ENCODE measurements at regions not wholly inside any gene's neighbourhood (a gene's known extent, or its start where the extent isn't known, plus 50 kb on each side); places are given as distances from the start of the nearest gene placed in this dataset.

DNA sequence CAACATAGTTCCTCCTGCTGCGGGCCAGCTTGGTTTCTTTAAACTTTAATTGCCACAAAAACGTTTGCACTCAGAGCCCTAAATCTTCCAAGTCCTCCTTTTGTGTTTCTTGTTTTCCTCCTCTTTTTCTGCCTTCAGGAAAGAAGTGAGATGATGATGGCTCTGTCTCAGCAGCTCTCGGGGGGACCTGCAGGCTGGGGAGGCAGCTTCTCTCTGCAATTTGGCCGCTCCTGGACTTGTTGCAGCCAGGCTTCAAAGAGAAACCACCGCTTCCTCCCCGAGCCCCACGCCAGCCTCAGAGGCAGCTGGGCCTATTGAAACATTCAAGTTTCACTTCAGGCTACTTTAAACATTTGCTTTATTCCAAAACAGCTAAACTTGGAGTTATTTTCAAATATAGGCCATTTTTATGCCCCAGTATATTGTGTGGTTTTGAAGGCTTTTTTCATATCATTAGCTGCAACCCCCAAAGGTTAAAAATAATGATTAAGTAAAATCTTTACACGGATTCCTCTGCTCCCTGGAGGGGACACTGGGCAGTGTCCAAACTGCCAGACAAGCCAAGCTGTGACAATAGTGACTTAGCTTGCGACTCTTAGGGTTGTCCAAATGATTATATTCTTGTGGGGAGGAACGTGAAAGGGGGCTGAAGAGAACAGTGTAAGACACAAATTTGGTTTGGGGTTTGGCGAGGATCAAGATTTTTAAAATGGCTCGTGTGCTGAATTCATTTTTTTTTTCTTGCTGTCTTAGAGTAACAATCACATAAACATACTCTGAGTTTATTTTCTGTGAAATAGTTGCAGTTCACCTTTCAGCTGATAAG lies 330.8 kb downstream of the DLEU7 start:
- DNase-seq (ENCODE audit: low read depth), result peak; percentile 57
- peak overlapping the region; percentile 12 for H3K4me3 ChIP-seq (replicated peaks; ENCODE audit: low read depth, low read length)
- TF ChIP-seq, protein P1, sequence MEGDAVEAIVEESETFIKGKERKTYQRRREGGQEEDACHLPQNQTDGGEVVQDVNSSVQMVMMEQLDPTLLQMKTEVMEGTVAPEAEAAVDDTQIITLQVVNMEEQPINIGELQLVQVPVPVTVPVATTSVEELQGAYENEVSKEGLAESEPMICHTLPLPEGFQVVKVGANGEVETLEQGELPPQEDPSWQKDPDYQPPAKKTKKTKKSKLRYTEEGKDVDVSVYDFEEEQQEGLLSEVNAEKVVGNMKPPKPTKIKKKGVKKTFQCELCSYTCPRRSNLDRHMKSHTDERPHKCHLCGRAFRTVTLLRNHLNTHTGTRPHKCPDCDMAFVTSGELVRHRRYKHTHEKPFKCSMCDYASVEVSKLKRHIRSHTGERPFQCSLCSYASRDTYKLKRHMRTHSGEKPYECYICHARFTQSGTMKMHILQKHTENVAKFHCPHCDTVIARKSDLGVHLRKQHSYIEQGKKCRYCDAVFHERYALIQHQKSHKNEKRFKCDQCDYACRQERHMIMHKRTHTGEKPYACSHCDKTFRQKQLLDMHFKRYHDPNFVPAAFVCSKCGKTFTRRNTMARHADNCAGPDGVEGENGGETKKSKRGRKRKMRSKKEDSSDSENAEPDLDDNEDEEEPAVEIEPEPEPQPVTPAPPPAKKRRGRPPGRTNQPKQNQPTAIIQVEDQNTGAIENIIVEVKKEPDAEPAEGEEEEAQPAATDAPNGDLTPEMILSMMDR (IDR thresholded peaks at IDR 0.05; ENCODE audit: low read length, missing control alignments), result no peak

DNA sequence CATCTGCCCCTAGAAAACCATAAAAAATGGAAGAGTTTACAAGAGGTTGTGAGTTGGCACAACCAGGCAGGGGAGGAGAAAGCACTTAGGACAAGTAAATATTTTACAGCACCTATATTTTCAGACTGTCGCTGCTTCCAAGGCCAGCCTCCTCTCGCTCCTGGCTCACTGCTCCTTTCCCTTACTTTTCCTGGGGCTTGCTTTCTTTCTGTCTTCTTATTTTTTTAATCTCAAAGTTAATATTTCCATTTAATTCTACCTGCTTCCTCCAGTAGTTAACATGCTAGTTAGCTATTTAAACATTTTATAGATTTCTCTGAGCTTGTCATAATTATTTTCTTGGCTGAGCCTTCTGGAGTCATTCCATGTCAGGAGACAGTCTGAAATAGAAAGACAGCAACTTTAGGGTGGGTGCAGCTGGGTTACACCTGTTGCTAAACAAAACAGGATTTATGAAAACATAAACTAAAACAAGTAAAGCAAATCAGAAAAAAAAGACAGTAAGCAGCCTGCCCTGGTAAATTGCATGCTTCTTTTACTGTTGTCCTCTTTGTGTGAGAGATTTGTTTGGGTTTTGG lies 330.1 kb downstream of the DLEU7 start:
- DNase-seq (ENCODE audit: low read depth), result no peak
- TF ChIP-seq, protein P1 (IDR thresholded peaks at IDR 0.05; ENCODE audit: low read length, missing control alignments), result no peak
- H3K4me3 ChIP-seq (replicated peaks; ENCODE audit: low read depth, low read length), result no peak overlapping the region

DNA sequence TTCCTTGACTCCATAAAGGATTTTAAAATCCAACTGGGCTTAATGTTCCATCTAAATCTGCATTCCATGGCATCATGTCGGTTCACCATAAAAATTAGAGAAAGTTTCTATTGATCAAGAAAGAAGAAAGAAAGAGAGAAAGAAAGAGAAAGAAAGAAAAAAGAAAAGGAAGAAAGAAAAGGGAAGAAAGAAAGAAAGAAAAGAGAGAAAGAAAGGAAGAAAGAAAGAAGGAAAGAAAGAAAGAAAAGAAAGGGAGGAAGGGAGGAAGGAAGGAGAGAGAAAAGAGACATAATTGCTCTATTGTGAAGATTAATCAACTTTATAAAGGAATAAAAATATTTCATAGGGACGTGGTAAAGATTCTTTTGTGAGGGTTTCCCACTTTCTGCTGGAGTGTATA lies 329.2 kb downstream of the DLEU7 start:
- no peak for DNase-seq (ENCODE audit: low read depth)
- no peak overlapping the region for H3K4me3 ChIP-seq (replicated peaks; ENCODE audit: low read depth, low read length)
- TF ChIP-seq, protein P1 (IDR thresholded peaks at IDR 0.05; ENCODE audit: low read length, missing control alignments), result no peak

DNA sequence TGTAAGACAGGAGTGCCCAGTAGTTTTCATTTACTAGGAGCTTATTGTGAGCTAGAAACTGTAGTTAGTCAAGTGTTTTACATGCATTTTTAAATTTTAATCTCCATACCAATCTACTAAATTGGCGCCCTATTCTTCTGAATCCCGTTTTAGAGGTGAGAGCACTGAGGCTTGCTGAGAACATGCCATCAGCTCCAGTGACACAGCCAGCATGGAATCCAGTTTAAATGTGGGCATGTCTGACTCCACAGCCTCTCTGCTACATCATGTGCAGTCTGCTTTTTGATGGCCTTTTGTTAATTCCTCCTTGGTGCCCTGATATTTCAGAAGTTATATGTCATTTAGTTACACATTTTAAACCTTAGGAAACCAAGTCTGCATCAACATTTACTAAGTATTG lies 325.4 kb downstream of the DLEU7 start:
- DNase-seq (ENCODE audit: low read depth), result no peak

DNA sequence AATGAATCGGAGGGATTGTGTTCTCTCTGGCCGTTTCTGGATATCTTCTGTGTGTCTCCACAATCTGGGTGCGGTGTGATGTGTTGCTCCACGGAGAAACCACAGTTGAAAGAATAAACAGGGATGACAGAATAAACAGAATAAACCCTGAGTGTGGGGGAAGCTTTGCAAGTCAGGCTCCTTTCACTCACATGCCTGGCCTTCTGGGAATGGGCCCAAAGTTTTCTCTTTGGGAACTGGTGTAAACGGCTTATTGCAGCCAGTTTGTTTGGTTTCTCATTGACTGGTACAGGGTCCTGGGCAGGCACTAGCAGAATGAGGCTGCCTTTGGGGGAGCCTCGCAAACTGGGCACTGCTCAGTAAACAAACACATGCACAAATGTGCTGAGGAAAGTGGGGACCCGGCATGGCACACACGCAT lies 324.7 kb downstream of the DLEU7 start:
- no peak for DNase-seq (ENCODE audit: low read depth)
- TF ChIP-seq, protein P1 (IDR thresholded peaks at IDR 0.05; ENCODE audit: low read length, missing control alignments), result no peak
- H3K4me3 ChIP-seq (replicated peaks; ENCODE audit: low read depth, low read length), result no peak overlapping the region

More for the DNA sequence above, 325.4 kb downstream of the DLEU7 start:
- TF ChIP-seq, protein P1 (IDR thresholded peaks at IDR 0.05; ENCODE audit: low read length, missing control alignments), result no peak
- H3K4me3 ChIP-seq (replicated peaks; ENCODE audit: low read depth, low read length), result no peak overlapping the region

DNA sequence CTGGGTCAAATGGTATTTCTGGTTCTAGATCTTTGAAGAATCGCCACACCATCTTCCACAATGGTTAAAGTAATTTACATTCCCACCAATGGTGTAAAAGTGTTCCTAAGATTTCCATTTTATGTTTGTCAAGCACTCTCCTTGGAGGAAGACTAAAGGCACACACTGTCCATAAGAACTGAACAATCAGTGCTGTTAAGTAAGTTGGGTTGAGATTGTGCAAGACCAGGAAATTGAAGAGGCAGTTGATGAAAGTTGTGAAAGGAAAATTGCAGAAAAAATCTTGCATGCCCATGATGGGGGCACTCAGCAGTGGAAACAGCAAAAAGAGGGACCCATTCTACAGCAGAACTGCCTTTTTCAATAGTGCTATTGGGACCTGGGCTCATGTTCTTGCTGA lies 323.6 kb downstream of the DLEU7 start:
- TF ChIP-seq, protein P1 (IDR thresholded peaks at IDR 0.05; ENCODE audit: low read length, missing control alignments), result no peak
- H3K4me3 ChIP-seq (replicated peaks; ENCODE audit: low read depth, low read length), result no peak overlapping the region
- DNase-seq (ENCODE audit: low read depth), result peak; percentile 50

Data from fibroblast of pulmonary artery (primary cell).